ENCODE measurements at regions not wholly inside any gene's neighbourhood (a gene's known extent, or its start where the extent isn't known, plus 50 kb on each side); places are given as distances from the start of the nearest gene placed in this dataset.

DNA sequence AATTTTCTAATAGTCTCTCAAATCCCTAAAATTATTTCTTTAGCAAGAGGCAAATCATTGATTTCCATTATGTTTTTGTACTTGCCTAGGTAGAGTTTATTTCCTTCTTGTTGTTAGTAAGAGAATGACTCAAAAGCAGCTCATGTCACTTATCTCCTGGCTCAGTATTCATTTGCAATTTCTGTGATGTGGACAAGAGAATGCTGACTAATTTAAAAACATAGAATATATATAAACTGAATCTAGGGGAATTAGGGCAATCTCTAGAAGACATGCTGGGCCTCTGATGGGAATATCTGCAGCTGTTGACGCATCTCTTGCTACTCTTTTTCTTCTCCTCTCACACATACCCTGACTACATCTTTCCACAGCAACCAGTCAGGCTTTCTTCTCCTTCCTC is 130.8 kb upstream of the PRKD1 start:
- TF ChIP-seq, protein P1, sequence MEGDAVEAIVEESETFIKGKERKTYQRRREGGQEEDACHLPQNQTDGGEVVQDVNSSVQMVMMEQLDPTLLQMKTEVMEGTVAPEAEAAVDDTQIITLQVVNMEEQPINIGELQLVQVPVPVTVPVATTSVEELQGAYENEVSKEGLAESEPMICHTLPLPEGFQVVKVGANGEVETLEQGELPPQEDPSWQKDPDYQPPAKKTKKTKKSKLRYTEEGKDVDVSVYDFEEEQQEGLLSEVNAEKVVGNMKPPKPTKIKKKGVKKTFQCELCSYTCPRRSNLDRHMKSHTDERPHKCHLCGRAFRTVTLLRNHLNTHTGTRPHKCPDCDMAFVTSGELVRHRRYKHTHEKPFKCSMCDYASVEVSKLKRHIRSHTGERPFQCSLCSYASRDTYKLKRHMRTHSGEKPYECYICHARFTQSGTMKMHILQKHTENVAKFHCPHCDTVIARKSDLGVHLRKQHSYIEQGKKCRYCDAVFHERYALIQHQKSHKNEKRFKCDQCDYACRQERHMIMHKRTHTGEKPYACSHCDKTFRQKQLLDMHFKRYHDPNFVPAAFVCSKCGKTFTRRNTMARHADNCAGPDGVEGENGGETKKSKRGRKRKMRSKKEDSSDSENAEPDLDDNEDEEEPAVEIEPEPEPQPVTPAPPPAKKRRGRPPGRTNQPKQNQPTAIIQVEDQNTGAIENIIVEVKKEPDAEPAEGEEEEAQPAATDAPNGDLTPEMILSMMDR (IDR thresholded peaks at IDR 0.05; ENCODE audit: low read depth, low read length): no peak
- no peak for TF ChIP-seq EZH2phosphoT487 (IDR thresholded peaks at IDR 0.05; ENCODE audit: low read depth)

Measured in OCI-LY3 (cell line).